GM19463 (cell line): ENCODE measurements at regions not wholly inside any gene's neighbourhood (a gene's known extent, or its start where the extent isn't known, plus 50 kb on each side); places are given as distances from the start of the nearest gene placed in this dataset.

Experiments used
- ATAC-seq: cut with Tn5 transposase; IDR thresholded peaks from one replicate; pipeline ENCODE4 v1.9.1; 2021; ENCODE audit warnings: mild to moderate bottlenecking, moderate library complexity; ENCODE audit not compliant: unreplicated experiment

GRCh38 chr7:142420554-142421362 is 162.9 kb upstream of the PRSS58 start:
- peak; percentile 46 for ATAC-seq

DNA sequence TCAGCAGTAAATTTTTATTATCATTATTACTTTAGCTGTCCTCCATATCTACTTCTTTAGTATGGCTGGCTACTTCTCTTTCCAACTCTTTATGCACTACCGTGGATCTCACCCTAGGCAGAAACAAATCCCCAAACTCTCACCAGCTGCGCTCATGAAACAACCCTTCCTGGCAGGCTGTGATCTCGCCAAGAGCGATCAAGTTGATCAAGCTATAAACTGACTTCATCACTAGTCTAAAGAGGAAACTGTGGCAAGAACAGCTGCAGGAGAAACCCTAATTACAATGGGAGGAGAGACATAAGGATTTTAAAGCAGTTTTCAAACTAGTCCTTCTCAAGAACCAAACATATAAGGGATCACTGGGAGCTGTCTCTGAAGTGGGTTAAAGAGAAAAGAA is 160.5 kb upstream of the PRSS58 start:
- ATAC-seq: no peak

DNA sequence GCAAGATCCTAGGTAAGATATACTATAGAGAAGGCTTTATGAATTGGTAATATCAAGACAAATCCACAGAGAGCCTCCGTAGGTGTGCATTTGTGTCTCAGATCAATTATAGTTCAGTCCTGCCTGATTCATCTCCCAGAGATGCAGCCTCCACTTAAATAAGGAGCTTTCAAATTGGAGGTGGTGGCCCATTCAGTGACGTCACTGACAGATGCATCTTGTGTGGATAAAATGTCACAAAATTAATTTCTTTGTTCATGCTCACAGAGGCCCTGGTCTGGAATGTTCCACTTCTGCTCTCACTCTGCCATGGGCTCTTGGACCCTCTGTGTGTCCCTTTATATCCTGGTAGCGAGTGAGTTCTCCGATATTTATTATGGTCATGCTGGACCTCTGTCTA is 157.1 kb upstream of the PRSS58 start:
- no peak for ATAC-seq

DNA sequence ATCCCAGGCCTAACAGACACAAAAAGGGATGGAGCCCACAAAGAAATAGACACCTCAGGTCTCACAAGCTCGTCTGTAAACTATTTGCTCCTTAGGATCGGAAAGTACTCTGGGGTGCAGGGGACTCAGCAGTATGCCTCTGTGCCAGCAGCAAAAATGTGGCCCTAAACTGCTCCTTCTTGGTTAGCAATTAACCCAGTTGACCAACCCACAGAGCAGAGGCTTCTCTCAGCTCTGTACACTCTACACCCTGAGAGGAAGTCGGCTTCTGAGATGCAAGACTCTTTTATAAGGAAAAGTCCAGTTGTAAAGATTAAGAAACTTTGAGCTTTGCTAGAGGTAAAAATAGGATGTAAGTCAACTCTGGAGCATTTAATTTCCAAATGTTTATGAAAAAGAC is 156.3 kb upstream of the PRSS58 start:
- peak; percentile 90 for ATAC-seq

- ATAC-seq: no peak
These were observed 155.6 kb upstream of the PRSS58 start for GRCh38 chr7:142413280-142414000.

- ATAC-seq: peak; percentile 66
These were observed 154.8 kb upstream of the PRSS58 start for GRCh38 chr7:142412551-142413193.

DNA sequence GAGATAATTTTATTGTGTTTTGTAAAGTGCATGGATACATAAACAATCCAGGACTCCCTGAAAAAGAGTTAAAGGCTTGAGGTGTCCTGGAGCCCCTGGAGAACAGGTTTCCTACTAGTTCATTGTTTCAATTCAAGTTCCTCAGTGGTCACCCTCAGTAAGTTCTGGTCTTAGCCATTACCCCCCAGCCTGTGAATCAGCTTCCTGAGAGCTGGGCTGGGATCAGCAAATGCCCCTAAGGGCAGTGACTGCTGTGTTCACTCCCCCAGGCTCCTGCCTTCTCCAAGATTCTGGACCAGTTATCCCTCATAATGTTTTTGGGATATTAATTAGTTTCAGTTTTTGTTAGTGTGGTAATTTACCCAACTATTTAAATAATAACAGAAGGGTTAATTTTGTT is 151.6 kb upstream of the PRSS58 start:
- no peak for ATAC-seq

- ATAC-seq: no peak
These were observed 150.9 kb upstream of the PRSS58 start for GRCh38 chr7:142408794-142409193.

- ATAC-seq: no peak
These were observed 150.2 kb upstream of the PRSS58 start for GRCh38 chr7:142407939-142408570.

GRCh38 chr7:142405122-142405765 is 147.4 kb upstream of the PRSS58 start:
- no peak for ATAC-seq

DNA sequence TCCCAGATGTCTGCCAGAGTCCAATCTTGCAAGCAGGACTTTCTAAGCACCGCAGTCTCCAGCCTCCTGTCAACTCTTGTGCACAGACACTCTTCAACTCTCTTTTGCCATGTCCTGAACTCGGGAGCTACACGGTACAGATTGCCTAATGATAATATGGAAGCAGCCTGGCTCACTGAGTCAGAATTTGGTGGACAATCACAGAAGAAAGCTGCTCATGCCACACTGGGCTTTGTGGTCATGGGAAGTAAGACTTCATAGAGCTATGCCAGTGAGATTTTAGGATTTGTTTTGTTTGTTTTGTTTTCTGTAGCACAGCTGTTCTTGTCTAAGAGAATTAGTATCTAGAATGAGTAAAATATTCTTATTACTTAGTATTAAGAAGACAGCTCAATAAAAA is 144.1 kb upstream of the PRSS58 start:
- ATAC-seq: no peak

DNA sequence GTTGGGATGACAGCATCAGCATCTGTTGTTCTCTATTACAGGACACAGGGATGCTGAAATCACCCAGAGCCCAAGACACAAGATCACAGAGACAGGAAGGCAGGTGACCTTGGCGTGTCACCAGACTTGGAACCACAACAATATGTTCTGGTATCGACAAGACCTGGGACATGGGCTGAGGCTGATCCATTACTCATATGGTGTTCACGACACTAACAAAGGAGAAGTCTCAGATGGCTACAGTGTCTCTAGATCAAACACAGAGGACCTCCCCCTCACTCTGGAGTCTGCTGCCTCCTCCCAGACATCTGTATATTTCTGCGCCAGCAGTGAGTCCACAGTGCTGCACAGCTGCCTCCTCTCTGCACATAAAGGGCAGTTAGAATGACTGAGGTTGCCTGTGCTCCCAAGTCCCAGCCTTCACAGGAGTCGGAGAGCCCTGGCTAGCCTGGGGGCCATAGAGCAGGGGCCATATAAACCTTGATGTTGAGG is 142.2 kb upstream of the PRSS58 start:
- ATAC-seq: no peak

DNA sequence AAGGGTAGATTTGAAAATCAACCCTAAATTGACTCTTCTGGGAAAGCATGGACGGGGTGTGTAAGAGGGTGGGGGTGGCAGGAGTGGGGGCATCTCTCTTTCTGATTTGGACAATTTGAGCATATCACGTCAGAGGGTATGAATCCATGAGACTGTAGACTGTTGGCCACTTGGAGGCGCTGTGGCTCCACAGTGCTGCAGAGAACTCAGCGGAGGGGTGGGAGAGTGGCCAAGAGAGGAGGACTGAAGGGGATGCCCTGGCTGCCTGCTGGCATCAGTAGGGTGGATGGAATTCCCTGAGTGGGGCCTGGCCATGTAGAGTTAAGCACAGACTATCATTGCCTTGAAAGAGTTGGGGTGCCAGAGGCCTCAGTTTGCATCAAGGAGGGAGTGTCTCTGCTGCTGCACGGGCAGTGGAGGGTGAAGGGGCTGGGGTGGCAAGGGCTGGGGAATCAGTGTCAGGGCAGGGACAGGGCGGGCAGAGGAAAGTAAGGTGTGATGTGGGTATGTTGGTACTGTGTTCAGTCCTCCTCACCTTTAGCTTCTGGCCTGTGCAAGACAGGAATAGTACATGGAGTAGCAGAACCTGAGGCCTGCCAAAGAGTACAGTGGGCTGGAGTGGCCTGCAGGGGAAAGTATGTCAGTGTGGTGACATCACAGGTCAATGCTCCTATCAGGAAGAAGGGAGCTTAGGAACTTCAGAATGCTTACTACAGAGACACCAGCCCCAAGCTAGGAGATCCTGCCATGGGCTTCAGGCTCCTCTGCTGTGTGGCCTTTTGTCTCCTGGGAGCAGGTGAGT is 133.5 kb upstream of the PRSS58 start:
- ATAC-seq: no peak

DNA sequence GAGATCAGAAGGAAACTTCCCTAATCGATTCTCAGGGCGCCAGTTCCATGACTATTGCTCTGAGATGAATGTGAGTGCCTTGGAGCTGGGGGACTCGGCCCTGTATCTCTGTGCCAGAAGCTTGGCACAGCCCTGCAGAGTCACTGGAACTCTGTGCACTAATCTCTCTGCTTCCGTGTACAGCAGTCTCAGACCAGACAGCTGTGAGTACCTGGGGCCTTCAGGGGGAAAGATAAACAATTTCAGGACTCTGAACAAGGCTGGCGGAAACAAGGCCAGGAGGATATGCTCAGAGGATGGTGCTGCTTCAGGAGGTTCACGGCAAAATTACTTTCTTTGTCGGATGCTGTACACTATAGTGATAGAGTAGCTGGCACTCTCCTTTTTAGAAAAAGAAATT is 131.7 kb upstream of the PRSS58 start:
- ATAC-seq: no peak

- ATAC-seq: peak; percentile 65
These were observed 127.9 kb upstream of the PRSS58 start for GRCh38 chr7:142385491-142386340.

DNA sequence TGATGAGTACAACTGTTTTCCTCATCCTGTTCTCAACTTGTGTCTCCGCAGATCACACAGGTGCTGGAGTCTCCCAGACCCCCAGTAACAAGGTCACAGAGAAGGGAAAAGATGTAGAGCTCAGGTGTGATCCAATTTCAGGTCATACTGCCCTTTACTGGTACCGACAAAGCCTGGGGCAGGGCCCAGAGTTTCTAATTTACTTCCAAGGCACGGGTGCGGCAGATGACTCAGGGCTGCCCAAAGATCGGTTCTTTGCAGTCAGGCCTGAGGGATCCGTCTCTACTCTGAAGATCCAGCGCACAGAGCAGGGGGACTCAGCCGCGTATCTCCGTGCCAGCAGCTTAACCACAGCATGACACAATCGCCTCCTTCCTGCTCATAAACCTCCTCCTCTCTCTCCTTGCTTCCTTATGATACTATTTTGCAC is 126.7 kb upstream of the PRSS58 start:
- ATAC-seq: peak; percentile 46

GRCh38 chr7:142383841-142384492 is 126.1 kb upstream of the PRSS58 start:
- ATAC-seq: peak; percentile 42

- ATAC-seq: no peak
These were observed 124.0 kb upstream of the PRSS58 start for GRCh38 chr7:142381727-142382390.
